ENCODE measurements at regions not wholly inside any gene's neighbourhood (a gene's known extent, or its start where the extent isn't known, plus 50 kb on each side); places are given as distances from the start of the nearest gene placed in this dataset.

DNA sequence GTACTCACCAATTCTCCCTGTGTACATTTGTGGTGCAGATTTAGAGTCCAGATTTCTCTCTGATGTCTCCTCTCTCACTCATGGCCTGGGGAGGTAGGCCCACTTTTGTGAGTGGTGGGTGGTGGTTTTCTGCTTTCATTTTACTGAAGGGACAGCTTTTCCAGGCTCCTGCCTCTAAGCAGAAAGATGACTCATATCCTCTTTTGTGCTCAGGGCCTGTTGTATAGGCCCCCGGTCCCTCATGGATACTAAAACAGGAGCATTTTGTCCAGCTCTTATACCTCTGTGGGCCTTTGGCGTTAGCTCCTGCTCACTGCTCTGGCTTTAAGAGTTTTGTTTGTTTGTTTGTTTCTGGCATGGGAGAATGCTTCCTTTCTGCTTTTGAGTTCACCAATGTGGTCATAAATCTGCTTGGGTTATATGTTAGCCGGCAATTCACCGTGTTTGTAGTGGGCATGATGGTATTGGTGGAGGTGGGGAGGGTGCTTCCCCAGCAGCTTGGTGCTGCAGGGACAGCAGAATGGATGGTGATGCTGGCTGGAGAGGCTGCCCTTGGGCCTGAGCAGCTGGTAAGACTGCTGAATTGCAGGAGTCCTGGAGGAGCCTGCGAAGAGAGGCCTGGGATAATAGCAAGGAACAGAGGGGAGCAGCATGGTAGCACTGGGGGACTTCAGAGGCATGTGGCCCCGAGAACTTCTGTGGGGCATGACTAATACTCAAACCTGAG, 468.7 kb downstream of the RPS24 start:
- TF ChIP-seq, protein P1, sequence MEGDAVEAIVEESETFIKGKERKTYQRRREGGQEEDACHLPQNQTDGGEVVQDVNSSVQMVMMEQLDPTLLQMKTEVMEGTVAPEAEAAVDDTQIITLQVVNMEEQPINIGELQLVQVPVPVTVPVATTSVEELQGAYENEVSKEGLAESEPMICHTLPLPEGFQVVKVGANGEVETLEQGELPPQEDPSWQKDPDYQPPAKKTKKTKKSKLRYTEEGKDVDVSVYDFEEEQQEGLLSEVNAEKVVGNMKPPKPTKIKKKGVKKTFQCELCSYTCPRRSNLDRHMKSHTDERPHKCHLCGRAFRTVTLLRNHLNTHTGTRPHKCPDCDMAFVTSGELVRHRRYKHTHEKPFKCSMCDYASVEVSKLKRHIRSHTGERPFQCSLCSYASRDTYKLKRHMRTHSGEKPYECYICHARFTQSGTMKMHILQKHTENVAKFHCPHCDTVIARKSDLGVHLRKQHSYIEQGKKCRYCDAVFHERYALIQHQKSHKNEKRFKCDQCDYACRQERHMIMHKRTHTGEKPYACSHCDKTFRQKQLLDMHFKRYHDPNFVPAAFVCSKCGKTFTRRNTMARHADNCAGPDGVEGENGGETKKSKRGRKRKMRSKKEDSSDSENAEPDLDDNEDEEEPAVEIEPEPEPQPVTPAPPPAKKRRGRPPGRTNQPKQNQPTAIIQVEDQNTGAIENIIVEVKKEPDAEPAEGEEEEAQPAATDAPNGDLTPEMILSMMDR (conservative IDR thresholded peaks at IDR 0.05; ENCODE audit: low read length), result no peak
- TF ChIP-seq EZH2phosphoT487 (IDR thresholded peaks at IDR 0.05; ENCODE audit: borderline replicate concordance, low read depth, low read length), result no peak

Data from OCI-LY7 (cell line).